Keratinocyte (primary cell): ENCODE measurements at regions not wholly inside any gene's neighbourhood (a gene's known extent, or its start where the extent isn't known, plus 50 kb on each side); places are given as distances from the start of the nearest gene placed in this dataset.

Experiments
- DNase-seq: peaks from one replicate; pipeline ENCODE4 v3.0.0-alpha.2; 2011; ENCODE audit warnings: low read depth, missing footprints, low spot score
- FAIRE-seq: peaks from 2 replicates; lab custom pipeline; 2011; peaks lifted over from hg19 to GRCh38; lab: Jason Lieb, UNC
- H2AFZ ChIP-seq: 2 replicates; pipeline ENCODE4 v1.6.0; 2012; ENCODE audit warnings: low read length, control low read depth, inconsistent platforms; ENCODE audit not compliant: control insufficient read depth
- H3K27ac ChIP-seq: 2 replicates; pipeline ENCODE4 v1.5.1; 2011; ENCODE audit warnings: low read length; ENCODE audit not compliant: control insufficient read depth, insufficient read depth
- H3K27me3 ChIP-seq: 3 replicates; pipeline ENCODE4 v1.6.0; 2011; ENCODE audit warnings: low read length; ENCODE audit not compliant: control insufficient read depth, insufficient read depth; ENCODE audit errors: extremely low read depth
- H3K36me3 ChIP-seq, 2 experiments: 2 replicates in 1 of 2; 3 replicates in 1 of 2; pipeline ENCODE4 v1.5.1; 2011; ENCODE audit warnings: low read length in 2 of 2, mild to moderate bottlenecking in 1 of 2; ENCODE audit not compliant: control insufficient read depth in 2 of 2, insufficient read depth in 2 of 2; ENCODE audit errors: extremely low read depth in 1 of 2
- H3K4me1 ChIP-seq: 3 replicates; pipeline ENCODE4 v1.5.1; 2011; ENCODE audit warnings: low read length; ENCODE audit not compliant: control insufficient read depth, insufficient read depth; ENCODE audit errors: extremely low read depth
- H3K4me2 ChIP-seq: 3 replicates; pipeline ENCODE4 v1.6.0; 2011; ENCODE audit warnings: low read depth, low read length; ENCODE audit not compliant: control insufficient read depth, insufficient read depth; ENCODE audit errors: extremely low read depth
- H3K4me3 ChIP-seq, 3 experiments: fragments of 200-600 bp in 1 of 3; sonication (generic) in 1 of 3; 2 replicates in 2 of 3; 3 replicates in 1 of 3; pipeline ENCODE4 v1.5.1; 2011 to 2016; ENCODE audit warnings: low read length in 3 of 3, mild to moderate bottlenecking in 3 of 3, control low read depth in 2 of 3, inconsistent platforms in 1 of 3, low read depth in 1 of 3, mixed read lengths in 1 of 3, mixed run types in 1 of 3, moderate library complexity in 1 of 3; ENCODE audit not compliant: control insufficient read depth in 2 of 3, insufficient read depth in 2 of 3; ENCODE audit errors: extremely low read depth in 1 of 3
- H3K79me2 ChIP-seq: 2 replicates; pipeline ENCODE4 v1.6.0; 2012; ENCODE audit warnings: low read length; ENCODE audit not compliant: control insufficient read depth, insufficient read depth
- H3K9ac ChIP-seq: 3 replicates; pipeline ENCODE4 v1.6.0; 2011; ENCODE audit warnings: low read length; ENCODE audit not compliant: control insufficient read depth, insufficient read depth; ENCODE audit errors: extremely low read depth
- H3K9me1 ChIP-seq: 3 replicates; pipeline ENCODE4 v1.6.0; 2011; ENCODE audit warnings: low read length; ENCODE audit not compliant: control insufficient read depth, insufficient read depth; ENCODE audit errors: extremely low read depth
- H3K9me3 ChIP-seq: 2 replicates; pipeline ENCODE4 v1.5.1; 2012; ENCODE audit warnings: low read depth, low read length; ENCODE audit not compliant: control insufficient read depth
- H4K20me1 ChIP-seq: 3 replicates; pipeline ENCODE4 v1.6.0; 2011; ENCODE audit warnings: low read length; ENCODE audit not compliant: control insufficient read depth, insufficient read depth; ENCODE audit errors: extremely low read depth
- CTCF ChIP-seq, 3 experiments: IDR thresholded peaks in 1 of 3; conservative IDR thresholded peaks in 1 of 3; optimal IDR thresholded peaks in 1 of 3; 2 replicates in 2 of 3; 3 replicates in 1 of 3; pipeline versions ENCODE3 to v1.5.1; 2011; ENCODE audit warnings: low read length in 3 of 3, mild to moderate bottlenecking in 3 of 3, moderate library complexity in 2 of 3, control low read depth in 1 of 3, inconsistent platforms in 1 of 3; ENCODE audit not compliant: insufficient read depth in 2 of 3; ENCODE audit errors: extremely low read depth in 1 of 3
- EZH2 ChIP-seq: IDR thresholded peaks from one replicate; pipeline ENCODE4 v1.6.1; 2012; ENCODE audit warnings: inconsistent platforms, mild to moderate bottlenecking, low read length, moderate library complexity
- dilution Hi-C: fragments of 300-500 bp; cut with MboI; formaldehyde crosslinking; loops from one replicate; pipeline ENCODE4 v1.7.0; 2020; ENCODE audit warnings: low sequenced_read_pairs; ENCODE audit not compliant: extremely low pct_ligation_motif_present

- dilution Hi-C loops, result no loop called here
- H3K9ac ChIP-seq, result no peak overlapping the region
- no peak for DNase-seq
- no peaks in the 10 kb centered on the region for H3K27me3 ChIP-seq
- H3K4me1 ChIP-seq, result no peaks in the 10 kb centered on the region
- no peaks in the 10 kb centered on the region for H3K9me3 ChIP-seq
- no peaks in the 10 kb centered on the region for H3K79me2 ChIP-seq
- no peak overlapping the region for H3K27ac ChIP-seq
- no peaks in the 10 kb centered on the region for H3K9me1 ChIP-seq
- no peak for FAIRE-seq
- H3K4me2 ChIP-seq, result no peak overlapping the region
- H2AFZ ChIP-seq, result no peak overlapping the region
- TF ChIP-seq CTCF (optimal IDR thresholded peaks at IDR 0.05 in 1 of 3, IDR thresholded peaks at IDR 0.05 in 1 of 3, conservative IDR thresholded peaks at IDR 0.05 in 1 of 3; ENCODE audit: extremely low read depth in 1 of 3, insufficient read depth in 2 of 3, low read length in 3 of 3), result no peak
- no peak for TF ChIP-seq EZH2
- H3K36me3 ChIP-seq, result no peaks in the 10 kb centered on the region
- no peak overlapping the region for H3K4me3 ChIP-seq
- no peaks in the 10 kb centered on the region for H4K20me1 ChIP-seq
Observed at GRCh38 chr5:68803881-68804319, 289.9 kb upstream of the SLC30A5 start.

- TF ChIP-seq EZH2 (no peak), CTCF (optimal IDR thresholded peaks at IDR 0.05 in 1 of 3, IDR thresholded peaks at IDR 0.05 in 1 of 3, conservative IDR thresholded peaks at IDR 0.05 in 1 of 3; ENCODE audit: extremely low read depth in 1 of 3, insufficient read depth in 2 of 3, low read length in 3 of 3) (no peak)
- no peak overlapping the region for H3K4me3 ChIP-seq
Observed at GRCh38 chr5:68804343-68804742, 289.5 kb upstream of the SLC30A5 start.

More at GRCh38 chr5:68804343-68804742, 289.5 kb upstream of the SLC30A5 start:
- dilution Hi-C loops, result no loop called here
- H3K9me3 ChIP-seq, result no peaks in the 10 kb centered on the region
- DNase-seq (no peak), FAIRE-seq (no peak)
- H3K79me2 ChIP-seq, result no peaks in the 10 kb centered on the region
- H3K27ac ChIP-seq, result no peak overlapping the region
- H4K20me1 ChIP-seq, result no peaks in the 10 kb centered on the region
- H3K9me1 ChIP-seq, result no peaks in the 10 kb centered on the region
- no peak overlapping the region for H2AFZ ChIP-seq
- H3K36me3 ChIP-seq, result no peaks in the 10 kb centered on the region
- no peaks in the 10 kb centered on the region for H3K4me1 ChIP-seq
- no peak overlapping the region for H3K4me2 ChIP-seq
- no peaks in the 10 kb centered on the region for H3K27me3 ChIP-seq
- H3K9ac ChIP-seq, result no peak overlapping the region
